HG03520 (cell line): ENCODE measurements at regions not wholly inside any gene's neighbourhood (a gene's known extent, or its start where the extent isn't known, plus 50 kb on each side); places are given as distances from the start of the nearest gene placed in this dataset.

Experiments
- ATAC-seq: cut with Tn5 transposase; IDR thresholded peaks from one replicate; pipeline ENCODE4 v1.9.1; 2021; ENCODE audit warnings: mild to moderate bottlenecking, moderate library complexity; ENCODE audit not compliant: unreplicated experiment

DNA sequence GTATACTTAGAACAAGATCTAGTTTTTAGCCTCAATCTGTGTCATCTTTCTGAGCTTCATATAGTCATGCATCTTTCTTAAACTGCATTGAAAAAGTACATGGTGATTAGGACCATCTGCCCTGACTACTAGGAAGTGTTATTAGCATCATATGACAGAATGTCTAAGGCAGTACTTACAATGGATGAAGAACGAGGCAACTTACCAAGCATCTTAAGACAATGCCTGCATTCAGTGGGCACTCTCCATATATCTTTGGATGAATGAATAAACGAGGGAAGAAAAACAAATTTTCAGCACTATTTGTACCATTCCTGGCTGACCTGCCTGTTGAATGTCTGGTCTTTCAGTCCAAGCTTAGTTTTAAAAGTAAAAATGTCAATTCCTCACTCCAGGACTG, 185.4 kb upstream of the EPHA3 start:
- ATAC-seq: no peak

GRCh38 chr3:88926221-88926620, 181.2 kb upstream of the EPHA3 start:
- ATAC-seq: no peak

GRCh38 chr3:88930611-88931010, 176.8 kb upstream of the EPHA3 start:
- ATAC-seq: no peak

- no peak for ATAC-seq
Measured at GRCh38 chr3:88936831-88937230, 170.6 kb upstream of the EPHA3 start.

- ATAC-seq: no peak
Measured at GRCh38 chr3:88940296-88940695, 167.1 kb upstream of the EPHA3 start.

GRCh38 chr3:88947013-88947412, 160.4 kb upstream of the EPHA3 start:
- ATAC-seq: no peak

GRCh38 chr3:88954853-88955252, 152.6 kb upstream of the EPHA3 start:
- no peak for ATAC-seq

DNA sequence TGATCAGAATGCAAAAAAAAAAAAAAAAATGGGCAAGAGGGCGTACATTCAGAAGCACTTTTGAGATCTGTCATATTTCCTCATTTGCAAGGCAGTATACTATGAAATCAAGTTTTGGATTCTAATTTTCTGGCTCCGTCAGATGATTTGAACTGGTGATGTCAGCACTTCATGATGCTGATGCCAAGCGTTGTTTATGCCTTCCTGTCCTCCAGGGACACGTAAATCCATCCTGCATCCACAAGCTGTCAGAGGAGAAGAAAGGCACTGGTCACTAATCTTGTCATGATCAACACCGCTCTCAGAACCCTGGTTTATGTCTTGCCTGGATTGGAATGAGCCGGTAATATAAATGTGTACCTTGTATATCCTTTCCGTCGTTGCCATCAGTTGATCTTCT, 152.1 kb upstream of the EPHA3 start:
- no peak for ATAC-seq

- no peak for ATAC-seq
Measured at GRCh38 chr3:88957711-88958439, 149.5 kb upstream of the EPHA3 start.

DNA sequence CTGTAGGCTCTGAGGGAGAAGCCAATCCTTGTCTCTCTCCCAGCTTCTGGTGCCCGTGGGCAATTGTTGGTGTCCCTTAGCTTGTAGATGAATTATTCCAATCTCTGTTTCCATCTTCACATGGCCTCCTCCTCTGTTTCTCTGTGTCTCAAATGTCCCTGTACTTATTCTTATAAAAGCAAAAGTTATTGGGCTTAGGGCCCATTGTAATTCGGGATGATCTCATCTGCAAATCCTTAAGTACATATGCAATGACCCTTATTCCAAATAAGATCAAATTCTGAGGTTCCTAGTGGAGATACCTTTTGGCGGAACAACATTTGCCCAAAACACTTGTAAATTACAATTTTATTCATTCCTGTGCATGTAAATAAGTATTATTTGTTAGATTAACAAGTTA, 147.4 kb upstream of the EPHA3 start:
- ATAC-seq: no peak

- no peak for ATAC-seq
Measured at GRCh38 chr3:88963003-88963402, 144.4 kb upstream of the EPHA3 start.

GRCh38 chr3:88979760-88980159, 127.7 kb upstream of the EPHA3 start:
- ATAC-seq: no peak

- ATAC-seq: no peak
Measured at GRCh38 chr3:88983458-88983857, 124.0 kb upstream of the EPHA3 start.

GRCh38 chr3:88984256-88984655, 123.2 kb upstream of the EPHA3 start:
- no peak for ATAC-seq

- ATAC-seq: no peak
Measured at GRCh38 chr3:88984832-88985231, 122.6 kb upstream of the EPHA3 start.

DNA sequence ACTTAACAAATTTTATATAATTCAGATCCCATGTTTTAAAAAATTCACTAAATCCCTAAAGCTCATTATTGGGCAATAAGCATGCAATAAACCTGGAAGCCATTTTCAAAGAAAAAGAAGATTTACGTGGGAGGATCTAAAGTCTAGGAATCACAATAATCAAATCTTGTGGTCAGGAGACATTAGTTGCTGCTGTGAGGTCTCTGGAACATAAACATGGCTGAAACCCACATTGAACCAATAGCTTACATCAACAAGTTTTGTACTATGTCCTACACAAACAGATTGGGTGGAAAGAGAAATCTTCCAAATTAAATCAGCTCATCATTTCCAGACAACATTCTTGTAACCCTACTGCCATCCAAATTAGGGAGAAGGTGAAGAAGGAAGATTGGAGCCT, 121.9 kb upstream of the EPHA3 start:
- no peak for ATAC-seq

GRCh38 chr3:88986834-88987233, 120.6 kb upstream of the EPHA3 start:
- no peak for ATAC-seq

DNA sequence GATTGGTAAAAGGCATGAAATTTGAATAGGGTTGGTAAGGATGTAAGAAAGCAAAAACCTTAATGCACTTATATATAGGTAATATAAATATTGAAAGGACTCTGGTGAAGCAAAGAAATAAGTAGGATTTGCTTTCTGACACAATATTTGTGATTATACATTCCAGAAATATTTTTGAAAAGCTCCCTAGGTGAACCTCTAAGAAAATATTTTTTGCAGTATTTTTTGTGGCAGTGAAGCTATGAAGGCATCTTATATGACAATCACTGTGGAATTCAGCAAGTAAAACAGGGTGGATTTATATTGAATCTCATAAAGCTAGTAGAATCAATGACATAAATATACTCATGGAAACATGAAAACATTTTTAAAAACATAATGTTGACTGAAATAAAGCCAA, 119.6 kb upstream of the EPHA3 start:
- no peak for ATAC-seq

DNA sequence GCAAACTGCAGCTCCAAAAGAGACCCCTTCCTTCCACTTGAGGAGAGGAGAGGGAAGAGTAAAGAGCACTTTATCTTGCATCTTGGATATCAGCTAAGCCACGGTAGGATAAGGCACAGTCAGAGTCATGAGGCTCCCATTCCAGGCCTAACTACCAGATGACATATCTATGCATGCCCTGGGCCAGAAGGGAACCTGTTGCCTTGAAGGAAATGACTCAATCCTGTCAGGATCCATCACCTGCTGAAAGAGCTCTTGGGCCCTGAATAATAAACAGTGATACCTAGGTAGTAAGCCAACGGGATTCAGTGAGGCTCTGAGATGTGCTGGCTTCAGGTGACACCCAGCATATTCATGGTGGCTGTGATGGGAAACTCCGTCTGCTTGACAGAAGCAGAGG, 118.5 kb upstream of the EPHA3 start:
- ATAC-seq: no peak

- no peak for ATAC-seq
Measured at GRCh38 chr3:88991496-88991895, 115.9 kb upstream of the EPHA3 start.

DNA sequence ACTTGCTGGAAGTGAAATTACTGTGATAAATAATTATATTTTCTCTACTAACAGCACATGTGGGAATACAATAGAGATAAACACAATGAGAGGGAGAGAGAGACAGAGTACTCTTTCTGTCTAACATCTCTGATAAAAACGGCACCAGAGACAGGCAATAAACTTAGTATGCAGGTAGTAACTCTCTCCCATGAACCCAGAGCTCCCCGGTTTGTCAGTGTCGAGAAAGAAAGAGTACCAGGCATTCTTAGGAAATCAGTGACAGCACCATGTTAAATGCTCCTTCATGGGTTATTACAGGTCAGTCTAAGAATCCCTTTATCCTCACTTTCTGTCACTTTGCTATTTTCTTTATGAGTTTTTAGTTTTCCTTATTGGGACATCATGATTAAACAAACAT, 110.7 kb upstream of the EPHA3 start:
- no peak for ATAC-seq

DNA sequence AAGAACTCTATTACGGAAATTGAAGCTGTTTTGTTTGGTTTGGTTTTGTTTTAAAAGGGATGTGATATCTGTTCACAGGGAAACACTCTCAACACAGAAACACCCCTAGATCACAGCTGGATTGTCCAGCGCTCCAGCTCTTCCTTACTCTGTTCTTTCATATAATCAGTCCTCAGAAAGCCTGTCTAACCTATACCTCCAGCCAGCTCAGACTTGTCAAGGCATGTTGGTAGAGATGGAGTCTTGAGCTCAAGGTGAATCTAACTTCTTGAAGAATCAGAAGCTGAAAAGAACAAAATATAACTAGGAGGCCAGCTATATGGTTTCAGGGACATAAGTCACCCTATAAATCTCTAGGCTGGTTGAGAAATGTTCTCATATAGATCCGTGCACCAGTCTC, 110.2 kb upstream of the EPHA3 start:
- ATAC-seq: no peak

GRCh38 chr3:89000886-89001285, 106.5 kb upstream of the EPHA3 start:
- no peak for ATAC-seq
